ENCODE measurements at regions not wholly inside any gene's neighbourhood (a gene's known extent, or its start where the extent isn't known, plus 50 kb on each side); places are given as distances from the start of the nearest gene placed in this dataset.

- no peak overlapping the region for H3K4me3 ChIP-seq (ENCODE audit: low read depth, low read length)
- no peak for DNase-seq (ENCODE audit: low read depth)
- TF ChIP-seq CTCF (IDR thresholded peaks at IDR 0.05; ENCODE audit: insufficient read depth, low read length), result no peak
Observed at GRCh38 chr14:32022525-32022924, 54.6 kb upstream of the ARHGAP5 start.

- H3K4me3 ChIP-seq (ENCODE audit: low read depth, low read length), result no peak overlapping the region
- no peak for TF ChIP-seq CTCF (IDR thresholded peaks at IDR 0.05; ENCODE audit: insufficient read depth, low read length)
- DNase-seq (ENCODE audit: low read depth), result no peak
Observed at GRCh38 chr14:32022938-32023466, 54.1 kb upstream of the ARHGAP5 start.

- TF ChIP-seq CTCF (IDR thresholded peaks at IDR 0.05; ENCODE audit: insufficient read depth, low read length), result no peak
- no peak overlapping the region for H3K4me3 ChIP-seq (ENCODE audit: low read depth, low read length)
- DNase-seq (ENCODE audit: low read depth), result no peak
Observed at GRCh38 chr14:32023540-32023939, 53.6 kb upstream of the ARHGAP5 start.

GRCh38 chr14:32027255-32027939, 49.7 kb upstream of the ARHGAP5 start:
- no peak for DNase-seq (ENCODE audit: low read depth)
- no peak overlapping the region for H3K4me3 ChIP-seq (ENCODE audit: low read depth, low read length)
- no peak for TF ChIP-seq CTCF (IDR thresholded peaks at IDR 0.05; ENCODE audit: insufficient read depth, low read length)
